Erythroblast (primary cell): ENCODE measurements at regions not wholly inside any gene's neighbourhood (a gene's known extent, or its start where the extent isn't known, plus 50 kb on each side); places are given as distances from the start of the nearest gene placed in this dataset.

ENCODE experiments used
- GATA1 ChIP-seq: IDR thresholded peaks from 2 replicates; pipeline ENCODE4 v1.6.1; 2011; ENCODE audit warnings: low read depth, mild to moderate bottlenecking, control low read depth, low read length, moderate library complexity
- POLR2A ChIP-seq: IDR thresholded peaks from 2 replicates; pipeline ENCODE4 v1.6.1; 2011; ENCODE audit warnings: mild to moderate bottlenecking, low read length

DNA sequence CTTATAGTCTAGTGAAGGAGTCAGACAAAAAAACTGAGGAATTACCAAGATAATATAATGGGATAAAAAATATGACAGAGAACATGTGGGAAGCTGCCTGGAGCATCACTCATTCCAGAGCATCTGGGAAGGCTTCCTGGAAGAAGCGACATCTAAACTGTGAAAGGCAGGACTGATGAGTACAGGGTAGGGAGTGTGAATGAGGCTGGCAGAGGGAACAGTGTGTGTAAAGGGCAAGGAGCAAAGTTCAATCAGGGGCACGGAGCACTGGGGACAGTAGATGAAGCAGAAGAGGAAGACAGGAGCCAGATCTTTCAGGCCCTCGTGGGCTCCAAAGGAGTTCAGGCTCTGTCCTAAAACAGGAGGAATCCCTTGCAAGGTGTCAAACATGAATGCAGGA, 55.8 kb upstream of the PRDM11 start:
- no peak for TF ChIP-seq POLR2A
- TF ChIP-seq GATA1 = no peak
